CD4-positive, alpha-beta T cell treated with Interleukin-4 for 4 hours (primary cell): ENCODE measurements at regions not wholly inside any gene's neighbourhood (a gene's known extent, or its start where the extent isn't known, plus 50 kb on each side); places are given as distances from the start of the nearest gene placed in this dataset.
A peak's percentile ranks its signal among the peaks of the same experiment; 100 is the strongest.

Source experiments
- DNase-seq: peaks from one replicate; pipeline ENCODE4 v3.0.0-alpha.2; 2020

DNA sequence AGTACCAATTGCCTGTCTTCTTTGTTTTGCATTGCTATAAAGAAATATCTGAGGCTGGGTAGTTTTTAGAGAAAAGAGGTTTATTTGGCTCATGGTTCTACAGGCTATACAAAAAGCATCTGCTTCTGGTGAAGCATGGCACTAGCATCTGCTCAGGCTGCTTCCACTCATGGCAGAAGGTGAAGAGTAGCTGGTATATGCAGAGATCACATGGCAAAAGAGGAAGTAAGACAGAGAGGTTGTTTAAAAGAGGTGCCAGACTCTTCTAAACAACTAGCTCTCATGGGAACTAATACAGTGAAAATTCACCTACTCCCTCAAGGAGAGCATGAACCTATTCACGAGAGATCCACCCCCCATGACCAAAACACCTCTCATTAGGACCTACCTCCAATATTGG, 56.7 kb upstream of the GUCA2B start:
- DNase-seq = no peak

DNA sequence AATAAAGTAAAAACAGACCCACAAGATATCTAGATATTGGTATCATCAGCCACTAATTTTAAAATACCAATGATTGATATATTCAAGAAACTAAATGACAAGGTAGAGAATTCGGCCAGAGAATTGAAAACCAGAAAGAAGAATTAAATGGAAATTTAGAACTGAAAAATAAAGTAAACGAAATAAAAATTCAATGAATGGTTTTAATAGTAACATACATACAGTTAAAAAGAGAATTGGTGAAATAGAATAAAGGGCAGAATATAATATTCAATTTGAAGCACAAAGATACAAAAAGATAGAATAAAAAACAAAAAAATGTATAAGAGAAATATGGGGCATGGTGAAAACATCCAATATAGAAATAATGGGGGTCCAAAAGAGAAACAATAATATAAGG, 64.0 kb upstream of the GUCA2B start:
- no peak for DNase-seq

DNA sequence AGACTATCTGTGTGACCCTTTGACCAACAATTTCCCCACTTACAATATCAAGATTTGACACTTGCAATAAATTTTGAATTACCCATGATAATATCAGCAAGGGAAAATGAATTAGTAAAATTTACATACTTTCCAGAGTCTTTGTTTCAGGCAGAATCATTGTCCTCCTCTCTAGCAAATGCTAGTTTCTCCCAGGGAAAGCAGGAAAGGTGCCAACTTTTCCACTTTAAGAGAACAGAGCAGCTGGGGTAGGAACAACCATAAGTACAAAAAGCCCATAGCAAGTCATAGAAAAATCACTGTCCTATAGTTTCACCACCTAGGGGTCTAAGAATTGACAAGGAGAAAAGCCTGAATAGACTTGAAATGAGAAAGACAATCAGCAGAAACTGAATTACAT, 67.1 kb upstream of the GUCA2B start:
- no peak for DNase-seq

DNA sequence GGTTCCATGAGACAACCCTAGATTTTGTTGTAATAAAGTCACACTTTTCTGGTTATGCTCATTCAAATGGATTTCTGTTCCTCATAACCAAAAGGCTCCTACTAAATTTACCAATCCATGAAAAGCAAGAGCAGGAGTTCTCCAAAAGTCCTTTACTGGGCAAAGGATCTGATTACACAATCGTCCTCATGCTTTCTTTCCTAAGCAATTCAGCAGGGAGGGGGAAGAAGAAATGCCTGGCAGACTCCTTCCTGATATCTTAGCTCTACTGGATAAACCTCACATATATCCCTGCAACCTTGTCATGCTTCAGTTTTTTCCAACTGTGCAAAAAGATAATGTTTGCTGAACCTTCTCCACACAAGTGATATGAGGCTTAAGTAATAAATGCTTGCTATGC, 67.6 kb upstream of the GUCA2B start:
- no peak for DNase-seq

DNA sequence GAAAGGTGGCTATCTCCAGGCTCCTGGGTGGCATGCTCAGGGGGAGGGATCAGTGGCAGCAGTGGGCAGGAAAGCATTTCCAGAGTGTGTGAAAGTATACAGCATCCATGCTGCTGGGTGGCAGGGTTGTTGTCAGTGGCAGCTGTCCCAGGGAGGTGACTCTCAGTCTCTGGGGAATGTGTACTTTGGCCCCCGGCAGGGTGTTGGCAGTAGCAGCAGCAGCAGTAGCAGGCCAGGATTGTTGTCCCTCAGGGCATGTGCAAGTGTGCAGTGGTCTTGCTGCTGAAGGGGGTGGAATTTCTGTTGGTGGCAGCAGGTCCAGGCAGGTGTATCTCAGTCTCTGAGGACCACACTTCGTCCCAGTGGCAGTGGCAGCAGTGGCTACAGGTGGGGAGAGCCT, 71.7 kb upstream of the GUCA2B start:
- no peak for DNase-seq

DNA sequence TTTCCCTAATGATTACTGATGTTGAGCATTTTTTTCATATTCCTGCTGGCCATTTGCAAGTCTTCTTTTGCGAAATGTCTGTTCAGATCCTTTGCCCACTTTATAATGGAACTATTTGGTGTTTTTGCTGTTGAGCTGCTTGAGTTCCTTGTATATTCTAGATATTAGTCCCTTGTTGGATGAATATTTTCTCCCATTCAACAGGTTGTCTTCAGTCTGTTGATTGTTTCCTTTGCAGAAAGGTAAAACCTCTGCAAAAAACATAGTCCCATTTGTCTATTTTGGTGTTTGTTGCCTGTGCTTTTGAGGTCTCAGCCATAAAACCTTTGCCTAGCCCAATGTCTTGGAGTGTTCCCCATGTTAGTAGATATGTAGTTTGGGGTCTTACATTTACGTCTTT, 78.0 kb upstream of the GUCA2B start:
- DNase-seq = no peak

DNA sequence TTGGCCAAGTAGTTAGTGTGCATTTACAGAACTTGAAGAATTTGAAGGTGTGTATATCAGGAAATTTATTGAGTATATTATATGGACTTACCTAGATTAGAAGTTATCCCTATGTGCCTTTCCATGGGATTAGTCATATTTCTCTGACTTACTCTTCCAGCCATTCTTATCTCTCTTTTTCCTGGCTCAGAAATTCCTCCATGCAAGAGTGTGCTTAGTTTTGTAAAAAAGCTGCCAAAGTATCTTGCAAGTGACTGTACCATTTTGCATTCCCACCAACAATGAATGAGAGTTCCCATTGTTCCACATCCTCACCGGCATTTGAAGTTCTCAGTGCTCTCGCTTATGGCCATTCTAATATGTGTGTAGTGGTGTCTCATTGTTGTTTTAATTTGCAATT, 82.2 kb upstream of the GUCA2B start:
- DNase-seq = no peak

DNA sequence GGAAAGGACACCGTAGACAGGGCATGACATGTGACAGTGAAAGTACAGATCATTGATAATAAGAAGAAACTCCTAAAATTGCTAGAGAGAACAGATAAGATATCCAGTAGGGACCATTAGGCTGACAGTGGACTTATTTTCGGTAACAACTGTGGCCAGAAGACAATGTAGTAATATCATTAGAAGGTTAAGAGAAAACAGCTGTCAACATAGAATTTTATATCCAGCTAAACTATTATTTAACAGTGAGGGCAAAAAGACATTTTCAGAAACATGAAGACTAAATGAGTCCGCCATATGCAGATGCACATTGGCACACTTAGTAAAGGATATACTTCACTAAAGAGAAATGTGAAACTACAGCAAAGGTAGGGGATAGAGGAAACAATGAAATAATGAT, 95.4 kb upstream of the GUCA2B start:
- no peak for DNase-seq

DNA sequence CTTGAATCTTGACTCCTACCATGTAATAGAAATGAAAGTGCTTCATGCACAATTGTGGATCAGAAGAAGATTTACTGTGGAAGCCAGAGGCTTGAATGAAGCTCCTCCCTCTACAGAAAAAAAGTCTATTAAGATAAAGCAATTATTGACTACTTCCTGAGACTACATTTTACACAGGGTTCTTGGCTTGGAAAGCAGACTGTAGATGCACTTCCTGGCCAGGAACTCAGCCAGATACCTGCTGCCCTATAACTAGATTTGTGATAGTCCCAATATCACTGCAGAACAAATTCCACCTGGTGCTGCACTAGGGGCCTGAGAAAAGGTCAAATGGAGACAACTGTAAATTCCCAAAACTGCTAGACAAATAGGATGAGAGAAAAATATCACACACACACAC, 96.8 kb upstream of the GUCA2B start:
- no peak for DNase-seq

DNA sequence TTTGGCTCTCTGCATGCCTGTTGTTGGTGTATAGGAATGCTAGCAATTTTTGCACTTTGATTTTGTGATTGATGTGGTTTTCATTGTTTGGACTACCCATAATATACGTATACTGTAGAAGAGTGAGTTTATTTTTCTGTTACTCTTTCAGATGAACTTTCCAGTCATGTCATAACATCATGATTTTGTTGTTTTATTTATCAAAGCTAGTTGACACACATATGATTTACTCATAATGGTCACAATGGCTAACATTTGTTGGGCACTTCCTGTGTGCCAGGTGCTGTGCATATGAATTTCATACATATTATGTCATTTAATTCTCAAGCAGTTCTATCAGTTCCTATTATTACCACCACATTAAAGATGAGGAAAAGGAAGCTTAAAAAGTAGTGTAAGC, 98.1 kb upstream of the GUCA2B start:
- no peak for DNase-seq

DNA sequence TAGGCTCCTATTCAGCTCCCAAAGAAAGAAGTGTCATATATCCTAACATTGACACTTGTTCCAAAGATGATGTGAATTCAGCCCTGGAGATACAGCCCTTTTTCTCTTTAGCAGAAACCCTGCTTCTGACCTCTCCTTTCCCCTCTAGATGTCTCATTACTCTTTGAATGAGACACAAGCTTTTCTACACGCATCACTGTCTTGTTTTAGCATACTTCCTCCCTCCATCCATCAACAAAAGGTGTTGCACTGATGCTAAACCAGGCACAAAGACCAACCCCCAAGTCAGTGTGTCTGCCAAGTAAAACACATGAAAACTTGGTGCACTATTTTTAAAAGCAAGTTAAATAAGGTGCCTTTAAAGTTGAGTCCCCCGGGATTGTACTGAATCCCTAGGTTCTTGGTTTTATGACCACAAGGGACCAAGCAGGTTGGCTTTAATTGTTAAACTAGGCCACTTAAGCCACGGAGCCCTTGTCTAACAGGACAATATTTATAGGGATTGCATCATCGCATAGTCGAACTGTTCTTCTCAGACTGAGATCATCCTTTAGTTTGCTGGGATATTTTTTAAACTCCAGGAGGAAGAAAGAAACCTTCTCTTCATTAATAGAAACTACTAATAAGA, 101.0 kb upstream of the GUCA2B start:
- DNase-seq = no peak

DNA sequence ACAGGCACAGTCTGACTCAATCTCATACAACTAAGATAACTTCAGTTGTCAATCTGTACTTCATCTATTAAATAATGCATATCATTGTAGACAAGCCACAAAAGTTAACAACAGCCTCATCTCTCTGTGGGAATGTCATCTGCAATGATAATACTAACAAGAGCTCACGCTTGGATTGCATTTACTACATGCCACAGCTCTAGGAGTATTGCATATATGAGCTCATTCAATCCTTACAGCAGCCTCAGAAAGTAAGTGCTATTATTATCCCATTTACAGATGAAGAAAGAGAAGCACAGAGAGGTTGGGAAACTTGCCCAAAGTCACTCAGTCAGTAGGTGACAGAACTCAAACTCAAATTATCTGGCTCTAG, 105.7 kb upstream of the GUCA2B start:
- DNase-seq = no peak

DNA sequence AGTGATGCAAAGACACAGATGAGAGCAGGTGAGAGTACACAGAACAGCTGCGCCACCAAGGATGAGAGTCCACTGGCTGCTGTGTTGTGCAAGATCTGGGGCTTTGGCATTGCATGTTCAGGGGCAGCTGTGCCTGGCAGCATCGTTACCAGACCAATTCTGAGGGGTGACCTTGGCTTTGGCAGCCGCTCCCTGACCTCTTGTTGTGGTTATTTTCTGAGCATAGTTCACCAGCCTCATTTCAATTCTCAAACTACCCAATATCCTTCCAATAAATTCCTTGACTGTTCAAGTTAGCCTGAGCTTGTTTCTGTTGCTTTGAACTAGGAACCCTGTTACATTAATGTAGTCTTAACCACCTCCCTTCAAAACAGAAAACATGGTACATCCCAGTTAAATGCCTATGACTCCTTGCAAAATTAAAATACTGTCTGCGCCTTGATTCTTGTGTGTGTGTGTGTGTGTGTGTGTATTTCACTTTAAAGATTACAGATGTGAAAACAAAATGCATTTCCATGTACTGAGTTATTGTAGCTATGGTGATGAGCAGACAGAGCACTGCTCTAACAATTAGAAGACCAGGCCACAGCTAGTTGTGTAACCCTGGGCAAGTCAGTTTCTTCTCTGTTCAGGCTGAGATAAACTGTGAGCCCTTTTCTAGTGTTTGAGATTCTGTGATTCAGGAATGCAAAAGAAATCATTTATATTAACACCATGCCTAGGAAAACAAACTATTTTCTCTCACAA, 106.3 kb upstream of the GUCA2B start:
- DNase-seq = no peak

DNA sequence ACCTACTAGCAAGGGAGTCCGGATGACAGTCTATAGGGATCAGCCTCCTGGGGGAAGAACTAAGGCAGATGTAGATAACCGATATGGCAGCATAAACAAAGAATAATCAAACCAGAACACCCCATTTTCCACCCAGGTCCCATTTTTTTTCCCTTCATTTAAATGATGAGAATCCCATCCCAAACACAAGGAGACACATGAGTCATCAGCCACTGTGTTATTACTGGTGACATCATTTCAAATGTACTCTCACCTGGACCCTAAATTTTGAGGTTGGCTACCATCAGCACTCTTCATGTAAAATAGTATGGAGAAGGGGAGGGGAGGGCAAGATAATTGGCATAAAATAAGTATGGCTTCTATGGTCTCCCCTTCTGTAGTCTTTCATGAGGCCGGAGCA, 108.9 kb upstream of the GUCA2B start:
- no peak for DNase-seq

DNA sequence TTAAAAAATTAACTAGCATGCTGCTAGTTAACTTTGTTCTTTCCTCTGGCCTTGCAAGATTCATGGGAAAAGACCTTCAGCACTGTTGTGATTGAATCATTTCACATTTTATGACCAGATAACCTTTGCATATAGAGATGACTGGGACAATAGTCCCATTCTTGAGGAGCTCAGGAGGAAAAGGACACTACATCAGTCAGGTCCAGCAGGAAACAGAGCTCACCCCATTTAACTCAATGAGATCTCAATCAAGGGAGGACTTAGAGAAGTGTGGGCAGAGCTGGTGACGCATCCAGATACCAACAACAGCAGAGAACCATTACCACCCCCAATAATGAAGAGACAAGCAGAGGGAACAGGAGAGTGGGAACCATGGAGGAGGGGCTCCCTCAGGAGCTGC, 109.4 kb upstream of the GUCA2B start:
- no peak for DNase-seq

DNA sequence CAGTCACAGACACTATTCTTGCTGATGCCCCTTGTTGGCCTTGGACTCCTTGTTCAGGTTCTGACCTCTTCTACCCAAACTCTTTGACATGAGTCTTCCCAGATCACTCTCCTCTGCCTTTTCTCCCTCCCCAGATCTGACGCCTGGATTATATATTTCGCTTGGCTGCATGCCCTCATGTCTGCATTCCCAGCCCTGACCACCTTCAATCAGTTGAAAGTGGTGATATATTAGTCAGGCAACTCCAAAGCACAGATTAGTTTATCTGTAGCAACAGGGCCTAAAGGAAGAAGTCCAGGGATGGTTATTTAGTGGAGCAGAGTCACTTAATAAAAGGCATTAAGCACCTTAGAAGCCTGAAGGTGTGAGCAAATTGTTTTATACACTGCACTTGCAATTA, 110.0 kb upstream of the GUCA2B start:
- no peak for DNase-seq

DNA sequence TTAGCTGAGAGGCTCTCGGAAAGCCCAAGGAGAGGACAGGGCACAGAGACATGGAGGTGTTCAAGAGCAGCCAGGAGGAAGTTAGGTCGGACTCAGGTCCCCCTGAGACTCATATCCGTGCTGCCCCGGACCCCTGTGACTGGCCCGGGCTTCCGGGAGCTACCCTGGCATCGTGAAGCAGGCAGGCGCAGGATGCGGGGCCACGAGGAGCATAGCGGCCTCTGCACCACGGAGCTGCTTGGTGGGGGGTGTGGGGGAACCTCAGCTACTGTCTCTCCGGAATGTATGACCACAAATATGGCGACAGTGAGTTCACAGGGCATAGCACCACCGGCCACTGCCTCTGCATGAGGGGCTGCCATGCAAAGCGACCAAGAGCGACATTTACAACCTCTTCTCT, 112.2 kb upstream of the GUCA2B start:
- DNase-seq = no peak

DNA sequence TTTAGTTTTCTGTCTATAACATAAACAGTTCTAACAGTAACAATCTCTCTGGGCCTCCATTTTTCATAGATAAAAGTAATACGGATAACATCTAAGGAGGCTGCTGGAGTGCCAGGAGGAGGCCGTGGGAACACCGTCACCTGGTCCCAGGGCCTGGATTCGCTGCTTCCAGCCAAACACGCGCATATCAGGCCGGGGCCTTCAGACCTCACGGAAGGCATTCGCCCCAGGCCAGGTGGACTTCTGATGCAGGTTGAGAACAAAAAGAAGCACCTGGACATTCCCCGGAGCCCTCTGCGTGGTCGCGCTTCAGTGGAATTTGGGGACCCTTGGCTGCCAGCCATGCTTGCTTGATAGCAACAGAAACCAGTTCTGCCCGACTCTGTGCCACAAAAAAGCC, 113.1 kb upstream of the GUCA2B start:
- DNase-seq = no peak

DNA sequence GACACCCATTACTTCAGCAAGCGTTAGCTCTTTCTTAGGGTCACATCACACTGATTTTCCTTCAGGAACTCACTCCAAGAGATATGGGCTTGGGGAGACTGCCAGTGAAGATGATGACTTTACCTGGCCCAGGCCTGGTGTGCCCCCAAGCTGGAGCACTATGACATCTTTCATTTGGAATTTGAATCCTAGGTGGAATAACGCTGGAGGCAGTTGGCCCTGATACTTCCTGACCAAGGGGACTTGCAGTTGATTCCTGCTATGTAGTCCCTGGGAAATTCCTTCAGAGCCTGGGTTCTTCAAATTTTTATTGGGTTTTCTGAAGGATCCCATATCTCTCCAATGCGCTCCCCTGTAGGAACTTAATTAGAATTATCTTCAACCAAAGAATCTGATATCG, 114.9 kb upstream of the GUCA2B start:
- no peak for DNase-seq

DNA sequence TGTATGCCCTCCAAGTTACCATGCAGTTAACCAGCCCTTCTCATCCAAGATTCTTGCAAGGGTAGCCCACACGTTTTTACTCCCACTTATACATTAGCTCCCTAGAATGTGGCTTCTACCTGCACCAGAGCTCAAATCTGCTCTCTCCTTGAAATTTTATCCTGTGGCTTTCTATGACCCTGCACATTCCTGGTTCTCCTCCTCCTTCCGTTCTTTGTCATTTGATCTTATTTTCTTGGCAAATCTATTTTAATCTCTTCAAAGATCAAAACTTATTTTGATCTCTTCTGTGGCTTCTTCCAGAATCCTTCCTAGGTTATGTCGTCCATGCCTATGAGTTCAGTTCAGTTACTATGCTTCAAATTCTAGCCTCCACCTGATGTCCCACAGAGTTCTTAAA, 115.6 kb upstream of the GUCA2B start:
- no peak for DNase-seq

DNA sequence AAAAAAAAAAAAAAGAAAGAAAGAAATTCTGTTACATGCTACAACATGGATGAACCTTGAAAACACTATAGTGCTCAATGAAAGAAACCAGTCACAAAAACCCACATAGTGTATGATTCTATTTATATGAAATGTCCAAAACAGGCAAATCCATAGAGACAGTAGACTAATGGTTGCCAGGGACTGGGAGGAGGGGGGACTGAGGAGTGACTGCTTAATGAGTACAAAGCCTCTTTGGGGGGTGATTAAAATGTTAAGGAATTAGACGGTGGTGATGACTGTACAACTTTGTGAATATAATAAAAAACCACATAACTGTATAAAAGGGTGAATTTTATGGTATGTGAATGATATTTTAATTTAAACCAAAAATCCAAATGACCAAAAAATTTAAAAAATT, 116.0 kb upstream of the GUCA2B start:
- DNase-seq = no peak

DNA sequence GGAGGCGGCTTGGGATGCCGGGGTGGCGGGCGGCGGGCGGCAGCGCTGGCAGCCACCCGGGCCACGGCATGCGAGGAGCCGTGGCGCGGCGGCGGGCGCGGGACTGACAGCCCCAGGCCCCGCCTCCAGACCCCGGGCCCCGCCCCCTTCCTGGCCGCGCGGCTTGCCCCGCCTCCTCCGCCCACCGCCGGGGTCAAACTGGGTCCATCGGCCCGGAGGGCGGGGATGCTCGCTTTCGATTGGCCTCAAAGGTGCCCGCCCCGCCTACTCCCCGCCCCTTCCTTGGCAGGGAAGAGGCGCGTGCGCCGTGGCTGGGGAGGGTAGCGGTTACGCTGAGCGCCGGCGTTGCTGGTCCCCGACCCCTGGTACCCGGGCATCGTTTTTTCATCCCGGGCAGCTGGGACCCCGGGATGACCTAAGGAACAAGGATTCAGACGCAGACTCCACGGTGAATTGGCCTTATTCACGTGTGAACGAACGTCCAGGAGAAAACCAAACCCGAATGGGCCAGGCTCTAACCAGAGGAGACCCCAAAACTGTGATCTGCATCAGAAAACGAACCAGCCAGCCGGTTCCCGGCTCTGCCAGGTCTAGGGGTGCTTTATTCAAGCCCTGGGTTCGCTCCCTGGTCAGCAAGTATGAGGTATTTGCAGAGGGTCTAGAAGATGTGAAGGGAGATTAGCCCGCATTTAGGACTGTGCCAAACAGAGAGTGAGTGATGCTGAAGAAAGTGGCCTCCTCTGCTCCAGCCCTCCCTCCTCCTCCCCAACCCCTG, 117.2 kb upstream of the GUCA2B start:
- peak; percentile 93 for DNase-seq

DNA sequence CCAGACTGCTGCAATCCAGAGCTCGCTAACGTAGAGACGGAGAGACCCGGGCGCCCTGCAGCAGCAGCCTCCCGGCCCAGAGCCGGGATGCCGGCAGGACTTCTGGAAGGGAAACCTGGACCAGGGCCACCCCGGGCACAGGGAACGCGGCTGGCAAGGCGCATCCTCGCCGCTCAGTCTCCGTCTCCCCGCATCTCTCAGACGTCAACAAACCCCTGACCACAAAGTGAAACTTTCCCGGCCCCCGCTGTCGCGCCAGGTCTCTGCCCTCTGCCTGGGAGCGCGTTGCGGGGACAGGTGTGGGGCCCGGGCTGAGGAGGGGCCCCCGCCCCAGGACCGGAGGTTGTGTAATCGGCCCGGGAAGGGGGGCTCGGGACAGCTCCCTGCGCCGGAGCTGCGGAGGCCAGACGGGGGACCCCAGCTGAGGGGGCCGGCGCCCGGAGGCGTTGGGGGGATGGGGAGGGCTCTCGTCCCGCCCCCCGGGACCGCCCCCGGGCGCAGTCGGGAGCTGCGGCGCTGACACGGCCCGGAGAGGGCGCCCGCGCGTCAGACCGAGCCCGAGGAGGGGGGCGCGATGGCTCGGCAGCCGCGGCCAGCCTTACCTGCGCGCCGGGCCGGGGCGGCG, 116.6 kb upstream of the HIVEP3 start:
- peak; percentile 25 for DNase-seq

DNA sequence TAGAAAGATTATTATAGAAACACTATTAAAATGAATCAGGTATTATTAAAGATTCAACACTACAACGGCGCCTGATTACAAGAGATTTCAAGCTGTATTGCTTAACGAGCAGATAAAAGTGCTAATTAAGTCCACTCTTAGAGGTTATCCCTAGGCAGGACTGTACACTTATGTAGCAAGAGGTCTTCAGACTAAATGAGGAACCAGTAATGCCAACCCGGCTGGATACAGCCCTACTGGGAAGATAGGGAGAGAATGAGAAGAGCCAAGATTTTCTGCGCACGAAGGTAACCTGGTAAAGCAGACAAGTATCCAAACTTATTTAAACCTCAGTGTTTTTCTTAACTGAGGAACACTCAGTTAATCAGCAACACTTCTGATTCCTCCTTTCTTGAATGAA, 115.7 kb upstream of the HIVEP3 start:
- DNase-seq = no peak
